GM21786 (cell line): ENCODE measurements at regions not wholly inside any gene's neighbourhood (a gene's known extent, or its start where the extent isn't known, plus 50 kb on each side); places are given as distances from the start of the nearest gene placed in this dataset.

ENCODE experiments used
- ATAC-seq: cut with Tn5 transposase; IDR thresholded peaks from one replicate; pipeline ENCODE4 v1.9.1; 2021; ENCODE audit not compliant: unreplicated experiment

- no peak for ATAC-seq
Measured at GRCh38 chr18:21996351-21996826, 173.0 kb upstream of the GATA6 start.

- no peak for ATAC-seq
Measured at GRCh38 chr18:21997207-21998143, 171.9 kb upstream of the GATA6 start.

- no peak for ATAC-seq
Measured at GRCh38 chr18:21998486-21998885, 170.9 kb upstream of the GATA6 start.

- ATAC-seq, result no peak
Measured at GRCh38 chr18:22001912-22002487, 167.4 kb upstream of the GATA6 start.

- ATAC-seq, result no peak
Measured at GRCh38 chr18:22005191-22005841, 164.1 kb upstream of the GATA6 start.

- no peak for ATAC-seq
Measured at GRCh38 chr18:22006458-22006857, 162.9 kb upstream of the GATA6 start.

GRCh38 chr18:22009242-22009641, 160.1 kb upstream of the GATA6 start:
- ATAC-seq, result no peak

- no peak for ATAC-seq
Measured at GRCh38 chr18:22013993-22014392, 155.4 kb upstream of the GATA6 start.

- ATAC-seq, result no peak
Measured at GRCh38 chr18:22015156-22015555, 154.2 kb upstream of the GATA6 start.

- ATAC-seq, result no peak
Measured at GRCh38 chr18:22018366-22018765, 151.0 kb upstream of the GATA6 start.

GRCh38 chr18:22019193-22019592, 150.2 kb upstream of the GATA6 start:
- ATAC-seq, result no peak

GRCh38 chr18:22020127-22020866, 149.1 kb upstream of the GATA6 start:
- ATAC-seq, result no peak

- no peak for ATAC-seq
Measured at GRCh38 chr18:22020867-22021370, 148.5 kb upstream of the GATA6 start.

GRCh38 chr18:22021701-22022100, 147.7 kb upstream of the GATA6 start:
- no peak for ATAC-seq

- ATAC-seq, result no peak
Measured at GRCh38 chr18:22024924-22025323, 144.5 kb upstream of the GATA6 start.

- ATAC-seq, result no peak
Measured at GRCh38 chr18:22026362-22026761, 143.0 kb upstream of the GATA6 start.

GRCh38 chr18:22026889-22027288, 142.5 kb upstream of the GATA6 start:
- no peak for ATAC-seq

GRCh38 chr18:22031611-22032010, 137.8 kb upstream of the GATA6 start:
- ATAC-seq, result no peak

GRCh38 chr18:22032392-22032961, 136.9 kb upstream of the GATA6 start:
- no peak for ATAC-seq

- no peak for ATAC-seq
Measured at GRCh38 chr18:22033085-22033484, 136.3 kb upstream of the GATA6 start.

GRCh38 chr18:22034276-22034675, 135.1 kb upstream of the GATA6 start:
- ATAC-seq, result no peak
